NCI-H510A treated with DMSO at 0.1 percent for 48 hours (cell line): ENCODE measurements at regions not wholly inside any gene's neighbourhood (a gene's known extent, or its start where the extent isn't known, plus 50 kb on each side); places are given as distances from the start of the nearest gene placed in this dataset.
"Not testable (repeated sequence)": the region's sequence is repeated elsewhere in the genome, so short reads cannot be mapped to it uniquely, and the experiment has no call there.

Experiments
- DNase-seq: peaks from one replicate; lab custom pipeline; 2025; lab: John Stamatoyannopoulos, UW

DNA sequence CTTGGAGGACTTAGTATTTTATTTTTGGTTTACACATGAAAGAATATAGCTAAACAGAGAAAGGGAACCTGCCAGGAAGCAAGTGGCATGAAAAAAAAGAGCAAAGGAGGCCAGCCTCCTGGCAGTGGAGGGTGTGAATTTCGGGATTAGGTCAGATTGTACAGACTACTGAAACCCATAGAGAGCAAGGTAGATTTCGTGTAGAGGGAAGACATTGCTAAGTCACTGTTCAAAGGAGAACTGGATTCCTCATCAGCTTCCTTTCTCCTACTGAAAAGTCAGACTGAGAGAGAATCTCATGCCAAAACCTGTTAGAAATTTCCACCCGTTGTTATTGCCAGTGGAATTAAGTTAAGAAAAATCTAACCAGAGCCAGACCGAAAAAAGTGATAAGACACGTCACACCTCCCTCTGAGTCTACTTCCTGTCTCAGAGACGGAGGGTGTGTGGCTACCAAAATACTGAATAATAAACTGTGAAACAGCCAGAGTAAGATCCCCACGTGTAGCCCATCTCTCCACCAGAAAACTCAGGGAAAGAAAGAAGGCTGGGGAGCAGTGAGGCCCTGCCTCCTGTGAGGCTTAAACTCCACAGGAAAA is 118.8 kb downstream of the SKIDA1 start:
- DNase-seq, result no peak

DNA sequence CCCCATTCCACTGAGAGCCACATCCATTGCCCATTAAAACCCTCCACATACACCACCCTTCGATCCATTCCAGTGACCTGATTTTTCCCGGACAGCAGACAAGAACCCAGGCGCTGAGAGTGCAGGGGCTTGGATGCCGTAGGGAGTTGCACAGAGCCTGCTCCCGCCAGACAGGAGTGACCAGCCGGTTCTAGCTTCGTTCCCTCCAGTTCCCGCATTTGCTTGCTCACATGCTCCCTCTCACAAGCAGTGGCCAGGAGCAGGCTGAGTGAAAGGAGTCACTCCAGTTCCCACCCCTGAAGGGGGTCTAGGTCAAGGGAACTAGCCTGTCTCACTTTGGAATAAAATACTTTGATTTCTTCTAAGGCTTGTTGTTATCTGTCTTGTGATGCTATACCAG is 119.5 kb downstream of the SKIDA1 start:
- no peak for DNase-seq

DNA sequence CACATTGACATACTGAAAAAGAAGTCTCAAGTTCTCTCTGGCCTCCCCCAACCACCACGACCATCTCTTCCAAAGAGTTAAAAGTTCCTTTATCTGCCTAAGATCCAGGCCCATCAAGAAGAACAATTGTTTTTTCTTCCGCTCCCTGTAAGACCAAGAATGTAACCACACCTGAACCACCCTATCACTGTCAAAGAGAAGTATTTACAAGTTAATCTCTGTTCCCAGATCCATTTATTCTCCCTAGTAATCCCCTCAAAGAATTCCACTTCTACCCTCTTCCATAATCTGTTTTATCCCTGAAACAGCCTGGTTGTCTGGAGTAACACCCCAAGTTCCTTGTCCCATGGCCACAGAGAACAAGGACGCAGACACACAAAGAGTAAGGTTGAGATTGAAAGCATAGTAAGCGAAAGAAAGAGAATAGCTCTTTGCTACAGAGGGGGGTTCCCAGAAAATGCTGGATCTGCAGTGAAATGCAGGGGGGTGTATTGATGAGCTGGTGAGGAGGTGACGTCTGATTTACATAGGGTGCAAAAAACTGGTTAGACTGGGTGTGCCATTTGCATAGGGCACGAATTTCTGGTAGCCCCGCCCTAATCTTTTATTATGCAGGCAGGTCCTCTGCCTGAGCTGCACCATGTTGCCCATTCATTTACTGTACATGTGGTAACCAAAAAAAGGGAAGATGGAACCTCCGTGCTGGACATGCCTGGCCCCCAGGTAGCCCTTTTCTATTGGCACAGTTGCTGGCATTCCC is 122.0 kb downstream of the SKIDA1 start:
- DNase-seq, result no peak

DNA sequence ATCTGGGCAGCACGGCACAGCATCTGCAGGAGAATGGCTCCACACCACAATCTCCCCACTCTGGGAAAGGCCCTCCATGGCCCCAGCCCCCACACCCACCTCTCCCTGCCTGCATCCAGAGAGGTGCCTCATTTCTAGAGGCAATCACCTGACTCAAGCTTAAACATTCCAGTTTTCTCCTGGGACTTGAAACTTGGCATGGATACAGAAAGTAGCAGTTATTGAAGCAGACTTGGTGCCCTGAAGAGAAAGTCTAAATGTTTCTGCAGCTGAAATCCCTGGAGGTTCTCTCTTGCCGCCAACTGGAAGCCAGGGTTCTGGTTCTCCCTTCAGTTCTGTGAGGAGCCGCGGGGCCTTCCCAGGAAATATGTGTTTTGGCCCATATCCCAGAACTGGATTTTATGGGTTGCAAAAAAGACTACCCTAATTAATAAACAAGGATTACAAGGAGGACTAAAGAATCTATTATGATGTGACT is 122.8 kb downstream of the SKIDA1 start:
- no peak for DNase-seq

DNA sequence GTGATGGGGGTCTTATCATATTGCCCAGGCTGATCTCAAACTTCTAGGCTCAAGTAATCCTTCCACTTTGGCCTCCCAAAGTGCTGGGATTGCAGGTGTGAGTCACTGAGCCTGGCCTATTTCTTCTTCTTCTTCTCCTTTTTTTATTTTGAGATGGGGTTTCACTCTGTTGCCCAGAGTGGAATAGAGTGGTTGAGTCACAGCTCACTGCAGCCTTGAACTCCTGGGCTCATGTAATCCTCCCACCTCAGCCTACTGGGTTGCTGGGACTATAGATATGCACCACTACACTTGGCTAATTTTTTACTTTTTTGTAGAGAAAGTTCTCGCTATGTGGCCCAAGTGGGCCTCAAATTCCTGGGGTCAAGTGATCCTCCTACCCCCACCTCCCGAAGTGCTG is 124.3 kb downstream of the SKIDA1 start:
- no peak for DNase-seq

DNA sequence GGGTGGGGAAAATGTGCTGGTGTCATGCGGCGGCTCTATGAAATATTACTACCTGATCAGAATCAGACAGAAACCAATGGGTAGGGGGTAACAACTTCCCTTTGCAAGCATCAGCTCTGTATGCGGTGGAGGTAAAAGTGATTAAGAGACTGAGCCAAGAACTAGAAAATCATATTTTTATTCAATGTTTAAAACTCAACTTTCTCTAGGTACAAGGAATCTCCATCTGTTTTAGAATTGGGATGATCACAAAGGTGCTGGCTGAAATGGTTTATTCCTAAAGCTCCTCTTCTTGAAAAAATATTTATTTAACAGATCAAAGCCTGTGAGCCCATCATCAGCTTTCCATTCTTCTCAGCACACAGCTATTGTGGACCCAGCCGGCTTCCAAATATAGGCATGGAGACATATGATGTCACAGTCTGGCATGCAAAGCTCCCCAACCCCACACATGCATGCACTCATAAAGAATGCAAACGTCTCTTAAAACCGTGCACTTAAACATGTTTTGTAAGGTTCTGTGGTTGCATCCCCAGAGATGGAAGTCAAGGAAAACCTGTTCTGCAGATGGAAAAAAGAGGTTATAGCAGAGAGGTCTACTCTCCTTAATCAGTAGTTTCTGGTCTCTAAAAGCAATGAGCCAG is 126.0 kb downstream of the SKIDA1 start:
- peak; percentile 73 for DNase-seq

DNA sequence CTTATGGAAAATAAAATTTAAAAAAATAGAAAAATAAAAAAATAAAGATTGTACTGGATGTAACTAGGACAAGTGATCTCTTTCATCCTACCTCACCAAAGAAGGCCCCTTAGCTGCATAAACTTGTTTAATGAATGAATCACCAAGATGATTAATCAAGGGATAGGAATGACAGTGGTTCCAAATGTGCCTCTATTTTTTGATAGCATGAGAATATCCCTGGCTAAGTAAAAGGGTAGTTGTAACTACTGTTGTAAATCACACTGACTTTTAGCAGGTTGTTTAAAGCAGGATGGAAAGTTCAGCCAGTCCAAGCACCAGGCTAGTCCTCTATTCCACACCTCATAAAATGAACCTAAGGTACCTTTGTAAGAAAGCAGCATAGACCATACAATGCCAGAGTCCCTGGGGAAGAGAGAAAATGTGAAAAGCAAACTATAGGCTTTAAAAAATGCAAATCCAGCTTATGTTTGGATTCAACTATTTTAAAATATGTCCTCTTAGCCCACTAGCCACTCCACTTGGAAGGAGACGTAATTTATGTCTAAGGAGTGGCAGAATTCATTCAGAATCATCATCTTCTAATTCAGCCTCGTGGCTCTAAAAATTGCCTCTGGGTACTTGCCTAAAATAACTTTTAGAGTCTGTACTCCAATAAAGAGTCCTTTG is 126.8 kb downstream of the SKIDA1 start:
- no peak for DNase-seq

DNA sequence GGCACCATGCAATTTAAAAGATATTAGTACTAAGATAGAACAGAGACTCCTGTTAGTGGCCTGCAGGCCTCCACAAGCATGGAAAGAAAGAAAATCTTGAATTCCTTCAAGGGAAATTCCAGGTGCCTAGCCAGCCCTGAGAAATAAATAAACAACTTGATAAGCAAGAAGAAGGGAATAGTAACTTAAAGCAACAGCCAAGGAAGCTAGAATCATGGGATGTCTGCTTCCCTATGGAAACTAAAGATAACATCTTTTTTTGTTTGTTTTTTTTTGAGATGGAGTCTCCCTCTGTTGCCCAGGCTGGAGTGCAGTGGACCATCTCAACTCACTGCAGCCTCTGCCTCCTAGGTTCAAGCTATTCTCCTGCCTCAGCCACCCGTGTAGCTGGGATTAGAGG is 128.6 kb downstream of the SKIDA1 start:
- DNase-seq, result no peak

DNA sequence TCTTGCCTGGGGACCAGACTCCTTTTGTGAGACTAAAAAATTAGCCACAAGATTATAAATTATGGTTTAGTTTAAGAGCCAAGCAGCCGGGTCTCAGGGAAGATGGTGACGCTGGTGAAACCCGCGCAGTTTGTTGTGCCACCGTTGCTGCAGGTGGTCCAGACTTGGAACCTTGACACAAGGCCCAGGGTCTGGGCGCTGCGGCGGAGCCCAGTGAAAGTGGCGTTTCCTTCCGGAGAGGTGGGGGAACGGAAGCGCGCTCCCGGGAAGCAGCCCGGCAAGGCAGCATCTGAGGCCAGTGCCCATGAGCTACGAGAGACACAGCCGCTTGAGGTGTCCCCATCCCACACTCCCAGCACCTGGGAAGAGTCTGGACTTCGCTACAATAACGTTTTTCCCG is 131.6 kb downstream of the SKIDA1 start:
- DNase-seq, result no peak

DNA sequence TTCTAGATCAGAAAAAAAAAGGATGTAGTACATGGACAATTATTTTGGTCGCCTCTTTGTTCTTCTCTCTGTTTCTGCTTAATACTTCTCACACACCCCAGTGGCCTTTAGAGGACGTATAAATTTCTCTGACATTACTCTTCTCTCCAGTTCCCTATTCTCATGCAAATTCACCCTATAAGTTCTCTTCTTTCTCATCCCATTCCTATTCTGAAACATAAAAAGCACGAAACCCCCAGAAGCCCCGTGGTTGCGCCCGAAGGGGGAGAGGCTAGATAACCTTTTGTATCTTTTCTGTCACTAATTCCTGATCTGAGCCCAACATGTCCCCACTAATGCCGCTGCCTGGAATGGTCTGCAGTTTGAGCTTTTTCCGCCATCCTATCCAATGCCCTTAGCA is 136.9 kb downstream of the SKIDA1 start:
- DNase-seq, result no peak

DNA sequence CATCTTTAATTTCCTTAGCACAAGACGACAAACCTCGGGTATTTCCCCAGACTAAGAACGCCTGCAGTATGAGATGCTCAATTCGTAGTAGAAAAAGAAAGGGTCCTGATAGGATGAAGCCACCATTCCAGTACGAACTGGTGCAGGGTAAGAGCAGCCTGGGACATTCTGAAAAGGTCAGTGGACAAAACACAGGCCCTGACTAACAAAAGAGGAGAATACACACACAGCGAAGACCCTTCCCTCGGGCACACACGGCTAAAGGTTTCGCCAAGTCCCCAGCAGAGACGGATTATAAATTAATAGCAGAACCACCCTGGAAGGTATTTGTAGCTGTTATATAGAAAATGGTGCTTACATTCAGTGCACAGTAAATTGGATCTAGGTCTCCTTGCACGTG is 137.6 kb downstream of the SKIDA1 start:
- DNase-seq, result no peak

DNA sequence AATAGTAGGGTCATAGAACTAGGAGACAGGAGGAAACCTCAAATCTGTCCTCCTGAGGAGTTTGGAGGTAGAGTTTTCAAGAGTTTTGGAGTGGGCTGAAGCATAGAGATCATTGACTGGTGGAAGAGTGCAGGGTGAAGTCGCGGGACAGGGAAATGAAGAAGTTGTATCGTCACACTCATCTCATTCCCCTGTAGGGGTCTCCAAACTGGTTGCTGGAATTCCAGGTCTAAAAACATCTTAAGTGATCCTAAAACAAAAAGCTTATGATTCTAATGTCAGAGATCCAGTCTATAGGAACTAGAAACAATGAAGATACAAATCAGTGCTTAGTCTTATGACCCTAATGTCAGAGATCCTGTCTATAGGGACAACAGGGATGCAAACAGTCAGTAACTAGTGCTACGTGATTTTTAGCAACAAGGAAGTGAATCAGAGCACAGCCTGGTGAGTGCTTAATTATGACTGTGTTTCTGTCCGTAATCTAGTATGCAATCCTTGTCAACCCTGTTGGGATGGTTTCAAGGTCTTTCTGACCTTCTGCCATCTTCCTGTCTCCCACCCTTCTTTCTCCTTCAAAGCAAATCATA is 139.4 kb downstream of the SKIDA1 start:
- DNase-seq, result no peak

DNA sequence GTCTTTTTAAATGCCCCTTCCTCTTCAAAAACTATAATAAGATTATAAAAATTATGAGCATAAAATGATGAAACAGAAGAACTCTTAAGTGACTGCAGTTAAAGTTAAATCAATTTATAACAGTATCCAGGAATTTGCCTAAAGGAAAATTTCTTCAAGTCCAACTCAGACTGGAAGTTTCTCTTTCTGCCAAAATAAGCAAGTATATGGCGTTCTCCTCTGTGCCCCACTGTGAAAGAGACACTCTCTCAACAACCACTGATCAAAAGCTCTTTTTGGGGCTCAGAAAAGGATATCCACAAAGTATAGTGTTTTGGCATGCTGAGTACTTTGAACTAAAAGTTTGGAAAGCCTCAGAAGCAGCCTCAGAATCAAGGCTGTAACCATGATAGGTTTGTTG is 139.9 kb downstream of the SKIDA1 start:
- no peak for DNase-seq

DNA sequence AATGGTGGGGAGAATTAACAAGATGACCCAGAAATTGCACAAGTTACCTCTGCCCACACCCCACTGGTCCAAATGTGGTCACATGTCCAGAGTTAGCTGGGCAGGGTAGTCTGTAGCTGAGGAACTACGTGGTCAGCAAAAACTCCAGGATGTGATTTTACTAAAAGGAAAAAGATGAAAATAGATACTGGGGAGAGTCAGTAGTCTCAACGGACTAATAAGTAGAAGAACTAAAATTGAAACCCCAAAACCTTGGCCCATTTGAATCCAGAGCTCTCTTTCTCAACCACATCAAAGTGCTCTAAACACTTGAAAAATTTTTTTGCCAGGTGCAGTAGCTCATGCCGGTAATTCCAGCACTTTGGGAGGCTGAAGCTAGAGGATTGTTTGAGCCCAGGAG is 146.3 kb downstream of the SKIDA1 start:
- DNase-seq, result no peak

DNA sequence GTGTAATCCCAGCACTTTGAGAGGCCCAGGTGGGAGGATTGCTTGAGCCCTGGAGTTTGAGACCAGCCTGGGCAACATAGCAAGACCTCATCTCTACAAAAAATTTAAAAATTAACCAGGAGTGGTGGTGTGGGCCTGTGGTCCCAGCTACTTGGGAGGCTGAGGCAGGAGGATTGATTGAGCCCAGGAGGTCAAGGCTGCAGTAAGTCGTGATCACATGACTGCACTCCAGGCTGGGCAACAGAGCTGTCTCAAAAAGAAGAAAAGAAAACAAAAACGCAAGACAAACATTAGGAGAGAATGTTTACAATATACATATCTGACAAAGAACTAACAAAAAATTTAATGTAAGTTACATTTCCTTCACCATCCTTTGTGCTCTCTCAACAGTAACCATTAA is 150.2 kb downstream of the SKIDA1 start:
- DNase-seq, result not testable (repeated sequence)

DNA sequence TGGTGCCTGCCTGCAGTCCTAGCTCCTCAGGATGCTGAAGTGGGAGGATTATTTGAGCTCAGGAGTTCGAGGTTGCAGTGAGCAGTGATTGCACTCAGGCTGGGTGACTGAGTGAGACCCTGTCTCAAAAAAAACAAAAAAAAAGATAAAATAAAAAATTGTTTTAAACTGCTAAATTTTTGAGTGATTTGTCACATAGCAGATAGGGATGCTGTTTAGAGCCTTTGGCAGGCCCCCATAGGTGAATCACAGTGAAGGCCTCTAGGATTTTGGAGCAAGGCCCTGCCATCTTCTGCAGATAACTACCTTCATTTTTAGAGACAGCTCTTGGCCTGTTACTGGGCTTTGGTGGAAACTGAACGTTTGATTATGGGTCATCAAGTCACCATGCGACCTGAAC is 151.6 kb downstream of the SKIDA1 start:
- DNase-seq, result not testable (repeated sequence)

DNA sequence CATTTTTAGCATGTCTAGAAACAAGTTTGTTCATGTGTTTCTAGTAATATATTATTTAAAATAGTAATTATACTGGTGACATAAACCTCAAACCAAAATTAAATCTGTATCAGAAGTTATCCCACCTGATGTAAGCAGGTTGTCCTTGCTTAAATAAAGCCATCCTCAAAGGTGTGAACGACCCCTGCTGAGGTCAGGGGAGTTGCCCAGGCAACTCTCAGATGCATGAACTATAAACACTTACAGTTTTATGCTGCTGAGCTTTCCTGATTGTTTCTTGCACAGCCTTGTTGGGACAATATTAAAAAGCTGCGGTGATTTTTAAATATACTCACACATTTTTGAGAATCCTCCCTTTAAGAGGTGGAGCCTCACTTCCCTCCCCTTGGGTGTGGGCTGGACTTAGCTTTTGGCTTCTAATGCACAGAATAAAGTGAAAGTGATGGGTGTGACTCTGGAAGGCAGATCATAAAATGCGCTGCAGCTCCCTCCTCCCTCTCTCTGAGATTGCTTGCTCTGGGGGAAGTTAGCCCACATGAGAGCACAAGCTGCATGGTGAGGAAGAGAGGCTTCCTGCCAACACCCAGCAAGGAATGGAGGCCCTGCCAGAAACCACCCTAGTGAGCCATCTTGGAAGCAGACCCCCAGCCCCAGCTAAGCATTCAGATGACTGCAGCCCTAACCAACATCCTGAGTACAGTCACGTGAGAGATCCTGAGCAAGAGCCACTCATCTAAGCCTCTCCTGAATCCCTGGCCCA is 152.7 kb downstream of the SKIDA1 start:
- no peak for DNase-seq

DNA sequence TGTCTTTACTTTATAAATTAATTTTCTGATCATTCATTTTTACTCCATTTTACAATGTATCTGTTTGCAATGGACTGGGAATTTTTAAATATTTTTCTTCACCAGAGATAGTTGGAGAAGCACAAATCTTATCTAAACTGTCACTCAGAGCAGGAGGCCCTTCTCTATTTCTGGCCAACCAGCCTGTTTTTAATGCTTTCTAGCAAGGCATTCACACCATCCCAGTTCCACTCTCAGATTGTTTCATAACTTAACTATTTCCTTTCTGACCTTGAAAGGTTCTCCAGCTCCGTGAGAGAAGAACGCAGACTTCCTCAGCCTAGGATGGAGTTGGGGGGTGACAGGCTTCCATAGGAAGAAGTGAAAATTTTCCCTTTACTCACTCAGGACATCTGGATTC is 155.8 kb downstream of the SKIDA1 start:
- no peak for DNase-seq

DNA sequence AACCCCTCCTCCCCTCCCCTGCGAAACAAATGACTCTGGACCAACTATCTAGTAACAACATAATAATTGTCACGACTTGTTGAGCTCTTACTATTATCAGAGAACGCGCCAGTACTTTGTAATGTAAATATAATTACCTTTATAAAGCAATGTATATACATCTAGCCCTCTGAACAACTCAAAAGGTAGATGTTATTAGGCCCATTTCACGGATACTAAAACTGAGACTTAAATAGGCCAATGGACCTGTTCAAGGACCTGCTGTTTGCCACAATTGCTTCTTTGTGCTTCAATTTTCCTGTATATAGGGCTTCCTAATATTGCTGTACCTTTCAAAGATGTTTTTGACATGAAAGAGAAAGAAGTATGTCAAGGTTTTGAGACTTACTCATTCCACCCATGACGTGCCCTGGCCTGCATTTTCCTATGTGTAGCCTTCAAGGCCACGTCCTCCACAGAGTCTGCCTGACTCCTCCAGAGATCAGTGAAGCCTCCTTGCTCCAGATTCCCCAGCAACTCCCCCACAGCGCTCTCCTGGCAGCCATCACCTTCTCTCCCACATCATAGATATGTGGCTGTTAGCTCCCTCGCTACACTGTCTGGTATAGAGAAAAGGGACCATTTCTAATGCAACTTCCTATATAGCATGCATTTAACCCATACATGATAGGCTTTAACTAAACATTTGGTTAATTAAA is 156.6 kb downstream of the SKIDA1 start:
- no peak for DNase-seq

DNA sequence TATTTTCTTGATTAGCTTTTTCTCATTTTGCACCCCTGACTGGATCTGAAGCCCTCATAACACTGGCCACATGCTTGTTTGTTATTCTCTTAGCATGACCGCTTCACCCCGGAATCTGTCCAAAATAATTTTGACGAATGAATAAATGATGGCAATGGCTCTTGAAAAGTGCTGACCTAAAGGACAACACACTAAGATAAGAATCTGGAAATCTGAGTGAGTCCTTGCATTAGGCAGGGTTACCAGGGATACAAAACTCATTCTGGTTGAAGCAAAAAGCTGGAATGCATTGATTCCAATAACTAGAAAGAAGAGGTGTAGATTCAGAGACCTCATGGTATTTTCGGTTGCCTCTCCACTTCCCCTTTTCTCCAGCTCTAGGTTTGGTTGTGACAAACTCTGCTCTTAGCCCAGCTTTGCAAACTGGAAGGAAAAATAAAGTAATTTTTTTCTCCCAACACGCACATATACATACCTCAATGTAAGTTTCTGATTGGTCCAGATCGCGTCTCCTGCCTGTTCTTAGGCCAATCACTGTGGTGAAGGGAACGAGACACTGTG is 157.4 kb downstream of the SKIDA1 start:
- no peak for DNase-seq

DNA sequence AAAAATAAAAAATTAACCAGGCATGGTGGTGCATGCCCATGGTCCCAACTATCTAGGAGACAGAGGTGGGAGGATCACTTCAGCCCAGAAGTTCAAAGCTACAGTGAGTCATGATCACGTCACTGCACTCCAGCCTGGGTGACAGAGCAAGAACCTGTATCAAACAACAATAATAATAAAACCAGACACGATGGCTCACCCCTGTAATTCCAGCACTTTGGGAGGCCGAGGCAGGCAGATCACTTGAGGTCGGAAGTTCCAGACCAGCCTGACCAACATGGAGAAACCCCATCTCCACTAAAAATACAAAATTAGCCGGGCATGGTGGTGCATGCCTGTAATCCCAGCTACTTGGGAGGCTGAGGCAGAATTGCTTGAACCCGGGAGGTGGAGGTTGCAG is 159.4 kb downstream of the SKIDA1 start:
- not testable (repeated sequence) for DNase-seq
